ENCODE measurements at regions not wholly inside any gene's neighbourhood (a gene's known extent, or its start where the extent isn't known, plus 50 kb on each side); places are given as distances from the start of the nearest gene placed in this dataset.

DNA sequence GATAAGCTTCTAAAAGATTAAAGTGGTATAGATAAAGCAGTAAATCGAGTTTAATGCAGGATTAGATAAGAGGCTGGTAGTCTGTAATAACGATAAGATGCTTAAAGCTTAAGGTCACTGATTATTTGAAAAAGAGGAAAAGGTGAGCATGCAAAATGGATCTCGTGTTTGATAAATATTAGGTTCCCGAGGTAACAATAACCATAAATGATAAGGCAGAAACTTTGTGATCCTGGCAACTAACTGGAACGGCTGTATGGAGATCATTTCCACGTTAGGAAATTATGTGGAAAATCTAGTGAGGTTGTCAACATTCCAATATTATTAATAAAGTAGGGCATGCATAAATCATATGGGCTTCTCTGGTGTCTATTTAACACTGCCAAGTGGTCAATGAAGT, 255.5 kb downstream of the EFCAB11 start:
- no peak for DNase-seq (ENCODE audit: low read depth in 1 of 2, low spot score in 1 of 2)
- TF ChIP-seq SPI1 (IDR thresholded peaks at IDR 0.05; ENCODE audit: borderline replicate concordance, low read depth) (no peak), REST (IDR thresholded peaks at IDR 0.05; ENCODE audit: insufficient replicate concordance, low read depth) (no peak), POLR2AphosphoS5 (IDR thresholded peaks at IDR 0.05; ENCODE audit: low read depth) (no peak), GABPA (IDR thresholded peaks at IDR 0.05; ENCODE audit: low read depth) (no peak)
- TF ChIP-seq, protein P1, sequence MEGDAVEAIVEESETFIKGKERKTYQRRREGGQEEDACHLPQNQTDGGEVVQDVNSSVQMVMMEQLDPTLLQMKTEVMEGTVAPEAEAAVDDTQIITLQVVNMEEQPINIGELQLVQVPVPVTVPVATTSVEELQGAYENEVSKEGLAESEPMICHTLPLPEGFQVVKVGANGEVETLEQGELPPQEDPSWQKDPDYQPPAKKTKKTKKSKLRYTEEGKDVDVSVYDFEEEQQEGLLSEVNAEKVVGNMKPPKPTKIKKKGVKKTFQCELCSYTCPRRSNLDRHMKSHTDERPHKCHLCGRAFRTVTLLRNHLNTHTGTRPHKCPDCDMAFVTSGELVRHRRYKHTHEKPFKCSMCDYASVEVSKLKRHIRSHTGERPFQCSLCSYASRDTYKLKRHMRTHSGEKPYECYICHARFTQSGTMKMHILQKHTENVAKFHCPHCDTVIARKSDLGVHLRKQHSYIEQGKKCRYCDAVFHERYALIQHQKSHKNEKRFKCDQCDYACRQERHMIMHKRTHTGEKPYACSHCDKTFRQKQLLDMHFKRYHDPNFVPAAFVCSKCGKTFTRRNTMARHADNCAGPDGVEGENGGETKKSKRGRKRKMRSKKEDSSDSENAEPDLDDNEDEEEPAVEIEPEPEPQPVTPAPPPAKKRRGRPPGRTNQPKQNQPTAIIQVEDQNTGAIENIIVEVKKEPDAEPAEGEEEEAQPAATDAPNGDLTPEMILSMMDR (IDR thresholded peaks at IDR 0.05; ENCODE audit: insufficient read depth, low read length), result no peak
- H3K4me3 ChIP-seq (replicated peaks; ENCODE audit: insufficient read depth, low read length), result no peak overlapping the region
- no peaks in the 10 kb centered on the region for H3K27me3 ChIP-seq (ENCODE audit: insufficient read depth, poor library complexity, severe bottlenecking)
- no peak overlapping the region for H3K27ac ChIP-seq (replicated peaks)

- Histone ChIP-seq H3K4me3 (replicated peaks; ENCODE audit: insufficient read depth, low read length) (no peak overlapping the region), H3K27me3 (ENCODE audit: insufficient read depth, poor library complexity, severe bottlenecking) (no peaks in the 10 kb centered on the region), H3K27ac (replicated peaks) (no peak overlapping the region)
- TF ChIP-seq, protein P1 (IDR thresholded peaks at IDR 0.05; ENCODE audit: insufficient read depth, low read length), result no peak
- no peak for TF ChIP-seq REST (IDR thresholded peaks at IDR 0.05; ENCODE audit: insufficient replicate concordance, low read depth)
- no peak for TF ChIP-seq POLR2AphosphoS5 (IDR thresholded peaks at IDR 0.05; ENCODE audit: low read depth)
- TF ChIP-seq GABPA (IDR thresholded peaks at IDR 0.05; ENCODE audit: low read depth), result no peak
- TF ChIP-seq SPI1 (IDR thresholded peaks at IDR 0.05; ENCODE audit: borderline replicate concordance, low read depth), result no peak
- no peak for DNase-seq (ENCODE audit: low read depth in 1 of 2, low spot score in 1 of 2)
Measured at GRCh38 chr14:89697281-89698060, 257.1 kb downstream of the EFCAB11 start.

DNA sequence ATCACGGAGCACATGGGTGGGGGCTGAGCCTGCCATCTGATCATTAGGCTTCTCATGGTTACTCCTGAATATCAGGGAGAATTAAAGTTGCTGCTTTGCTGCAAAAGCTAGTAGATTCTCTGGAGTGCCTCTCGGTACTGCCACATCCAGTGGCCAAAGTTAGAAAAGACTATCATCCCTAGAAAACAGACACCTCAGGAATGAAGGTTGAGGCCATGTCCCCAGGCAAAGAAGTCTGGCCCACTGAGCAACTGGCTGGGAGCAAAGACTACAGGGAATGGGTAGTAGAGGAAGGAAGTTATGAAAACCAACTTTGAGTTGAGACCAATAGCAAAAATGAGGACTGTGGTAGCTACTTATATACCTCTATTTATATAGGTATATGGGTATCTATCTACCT, 258.7 kb downstream of the EFCAB11 start:
- H3K4me3 ChIP-seq (replicated peaks; ENCODE audit: insufficient read depth, low read length), result no peak overlapping the region
- TF ChIP-seq REST (IDR thresholded peaks at IDR 0.05; ENCODE audit: insufficient replicate concordance, low read depth) (no peak), GABPA (IDR thresholded peaks at IDR 0.05; ENCODE audit: low read depth) (no peak), SPI1 (IDR thresholded peaks at IDR 0.05; ENCODE audit: borderline replicate concordance, low read depth) (no peak), POLR2AphosphoS5 (IDR thresholded peaks at IDR 0.05; ENCODE audit: low read depth) (no peak)
- TF ChIP-seq, protein P1 (IDR thresholded peaks at IDR 0.05; ENCODE audit: insufficient read depth, low read length), result no peak
- DNase-seq (ENCODE audit: low read depth in 1 of 2, low spot score in 1 of 2), result no peak
- no peak overlapping the region for H3K27ac ChIP-seq (replicated peaks)
- no peaks in the 10 kb centered on the region for H3K27me3 ChIP-seq (ENCODE audit: insufficient read depth, poor library complexity, severe bottlenecking)
